ENCODE measurements at regions not wholly inside any gene's neighbourhood (a gene's known extent, or its start where the extent isn't known, plus 50 kb on each side); places are given as distances from the start of the nearest gene placed in this dataset.

- TF ChIP-seq CTCF (IDR thresholded peaks at IDR 0.05; ENCODE audit: poor library complexity, severe bottlenecking) (no peak), EZH2 (IDR thresholded peaks at IDR 0.05; ENCODE audit: borderline replicate concordance, insufficient read depth, low read length, poor library complexity, severe bottlenecking) (no peak), EP300 (conservative IDR thresholded peaks at IDR 0.05; ENCODE audit: poor library complexity, severe bottlenecking) (no peak), RAD21 (conservative IDR thresholded peaks at IDR 0.05) (no peak), POLR2AphosphoS5 (IDR thresholded peaks at IDR 0.05) (no peak)
- TF ChIP-seq, protein P1, sequence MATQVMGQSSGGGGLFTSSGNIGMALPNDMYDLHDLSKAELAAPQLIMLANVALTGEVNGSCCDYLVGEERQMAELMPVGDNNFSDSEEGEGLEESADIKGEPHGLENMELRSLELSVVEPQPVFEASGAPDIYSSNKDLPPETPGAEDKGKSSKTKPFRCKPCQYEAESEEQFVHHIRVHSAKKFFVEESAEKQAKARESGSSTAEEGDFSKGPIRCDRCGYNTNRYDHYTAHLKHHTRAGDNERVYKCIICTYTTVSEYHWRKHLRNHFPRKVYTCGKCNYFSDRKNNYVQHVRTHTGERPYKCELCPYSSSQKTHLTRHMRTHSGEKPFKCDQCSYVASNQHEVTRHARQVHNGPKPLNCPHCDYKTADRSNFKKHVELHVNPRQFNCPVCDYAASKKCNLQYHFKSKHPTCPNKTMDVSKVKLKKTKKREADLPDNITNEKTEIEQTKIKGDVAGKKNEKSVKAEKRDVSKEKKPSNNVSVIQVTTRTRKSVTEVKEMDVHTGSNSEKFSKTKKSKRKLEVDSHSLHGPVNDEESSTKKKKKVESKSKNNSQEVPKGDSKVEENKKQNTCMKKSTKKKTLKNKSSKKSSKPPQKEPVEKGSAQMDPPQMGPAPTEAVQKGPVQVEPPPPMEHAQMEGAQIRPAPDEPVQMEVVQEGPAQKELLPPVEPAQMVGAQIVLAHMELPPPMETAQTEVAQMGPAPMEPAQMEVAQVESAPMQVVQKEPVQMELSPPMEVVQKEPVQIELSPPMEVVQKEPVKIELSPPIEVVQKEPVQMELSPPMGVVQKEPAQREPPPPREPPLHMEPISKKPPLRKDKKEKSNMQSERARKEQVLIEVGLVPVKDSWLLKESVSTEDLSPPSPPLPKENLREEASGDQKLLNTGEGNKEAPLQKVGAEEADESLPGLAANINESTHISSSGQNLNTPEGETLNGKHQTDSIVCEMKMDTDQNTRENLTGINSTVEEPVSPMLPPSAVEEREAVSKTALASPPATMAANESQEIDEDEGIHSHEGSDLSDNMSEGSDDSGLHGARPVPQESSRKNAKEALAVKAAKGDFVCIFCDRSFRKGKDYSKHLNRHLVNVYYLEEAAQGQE (IDR thresholded peaks at IDR 0.05; ENCODE audit: borderline replicate concordance): no peak
These were observed 133.1 kb downstream of the IQUB start for GRCh38 chr7:123401295-123401694.

Measured in neural cell (in vitro differentiated cells).